ENCODE measurements at regions not wholly inside any gene's neighbourhood (a gene's known extent, or its start where the extent isn't known, plus 50 kb on each side); places are given as distances from the start of the nearest gene placed in this dataset.

GRCh38 chr7:96638669-96639068 lies 71.0 kb downstream of the SEM1 start:
- DNase-seq = no peak

DNA sequence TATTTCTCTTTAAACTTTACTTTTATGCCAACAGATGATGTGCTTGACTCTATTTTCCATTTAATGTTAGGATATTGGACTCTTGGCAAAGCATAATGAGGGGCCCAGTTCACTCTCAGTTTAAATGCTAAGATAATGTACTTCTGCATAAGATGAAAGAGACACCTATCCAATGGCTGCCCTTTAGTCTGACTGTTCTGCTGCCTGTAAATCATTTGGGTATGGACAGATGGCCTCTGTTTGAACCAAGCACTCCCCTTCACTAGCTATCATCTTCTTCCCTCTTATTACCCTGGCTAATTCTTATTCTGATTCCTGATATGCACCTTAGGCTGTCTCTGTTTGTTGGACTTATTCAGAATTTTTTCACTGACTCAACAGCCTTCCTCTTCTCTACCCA lies 72.1 kb downstream of the SEM1 start:
- no peak for DNase-seq

DNA sequence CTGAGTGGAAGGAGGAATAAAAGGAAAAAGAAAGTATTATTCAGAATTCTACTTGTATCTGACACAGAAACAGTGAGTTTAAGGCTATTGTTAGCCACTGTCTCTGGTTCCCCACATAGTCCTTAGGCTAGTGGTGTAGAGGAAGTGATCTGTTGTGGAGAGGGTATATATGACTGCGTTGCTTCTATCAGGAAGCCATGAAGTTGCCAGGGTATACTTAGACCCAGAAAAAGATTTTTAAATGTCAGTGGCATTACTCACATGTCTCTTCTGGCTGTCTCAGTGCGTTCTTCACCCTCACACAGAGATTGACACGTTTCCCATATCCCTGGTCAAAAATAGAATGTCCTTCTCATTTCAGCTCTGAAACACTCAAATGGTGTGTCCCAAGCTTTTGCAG lies 72.7 kb downstream of the SEM1 start:
- DNase-seq = no peak

DNA sequence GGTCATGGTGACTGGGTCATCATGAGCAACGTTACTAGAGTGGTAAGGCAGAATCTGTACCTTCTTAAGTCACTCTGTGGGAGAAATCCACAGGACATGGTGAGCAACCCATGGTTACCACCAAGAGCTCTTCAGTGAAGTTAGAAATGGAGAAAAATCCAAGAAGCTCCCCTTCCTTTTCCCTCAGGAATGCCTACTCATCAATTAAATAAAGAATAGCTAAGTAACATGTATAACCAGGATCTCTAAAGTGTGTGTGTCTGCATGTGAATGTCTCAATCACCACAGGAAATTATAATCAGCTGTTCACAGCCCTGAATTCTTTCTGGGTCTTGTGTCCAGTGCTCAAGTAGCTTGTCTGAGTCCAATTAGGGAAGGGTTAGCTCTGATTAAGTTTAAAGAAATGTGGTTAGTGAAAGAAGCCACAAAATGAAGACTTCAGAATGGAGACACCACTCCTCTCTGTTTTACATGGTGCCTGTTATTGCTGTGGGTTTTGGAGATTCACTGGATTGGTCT lies 73.2 kb downstream of the SEM1 start:
- no peak for DNase-seq

DNA sequence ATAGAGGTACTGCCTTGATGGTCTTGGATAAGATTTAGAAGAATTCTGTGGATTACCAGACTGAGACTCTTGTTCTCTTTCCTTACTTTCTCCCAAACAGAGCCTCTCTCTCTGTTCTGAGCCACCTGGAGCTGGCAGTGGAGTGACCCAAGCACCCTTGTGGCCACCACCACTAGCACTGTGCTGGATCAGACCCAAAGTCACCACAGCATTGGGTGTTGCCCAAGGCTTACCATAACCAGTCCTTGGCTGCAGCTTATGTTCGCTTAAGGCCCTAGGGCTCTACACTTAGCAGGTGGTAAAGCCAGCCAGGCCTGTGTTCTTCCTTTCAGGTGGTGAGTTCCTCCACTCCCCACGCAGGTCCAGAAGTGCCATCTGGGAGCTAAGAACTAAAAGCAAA lies 79.8 kb downstream of the SEM1 start:
- no peak for DNase-seq

DNA sequence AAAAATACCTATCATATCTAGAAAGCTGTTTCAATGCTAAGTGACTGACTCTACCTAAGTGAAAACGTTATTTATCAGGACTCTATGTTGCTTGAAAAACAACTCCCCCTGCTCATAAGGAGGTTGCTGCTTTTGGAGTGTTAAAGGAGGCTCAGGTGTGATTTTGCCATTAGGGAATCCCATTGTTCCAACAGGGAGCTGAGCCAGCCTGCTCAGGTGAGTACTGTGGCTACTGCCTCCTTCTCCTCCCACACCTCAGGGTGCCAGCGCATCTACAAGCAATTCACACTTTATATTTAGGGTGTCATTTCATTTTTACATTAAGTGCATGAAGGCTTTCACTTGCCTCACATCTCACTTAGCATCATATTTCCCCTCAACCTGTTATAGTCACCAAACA lies 84.7 kb downstream of the SEM1 start:
- DNase-seq = no peak

DNA sequence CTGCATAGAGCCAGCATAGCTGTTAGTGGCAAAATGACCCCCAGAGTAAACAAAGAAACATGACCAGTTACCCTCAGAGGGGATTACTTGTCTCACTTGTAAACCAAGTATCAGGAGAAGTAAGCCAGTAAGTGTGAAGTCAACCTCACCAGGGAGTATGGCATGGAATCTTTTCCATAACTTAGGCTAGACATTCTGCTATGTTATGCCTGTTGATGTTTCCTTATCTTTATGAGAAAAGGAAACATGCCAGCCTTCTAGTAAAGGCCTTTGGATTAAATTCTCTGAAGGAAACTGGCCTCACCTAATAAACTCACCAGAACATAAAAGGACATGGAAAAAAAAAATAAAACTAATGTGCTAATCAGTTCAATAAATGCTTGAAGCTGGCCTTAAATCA lies 87.7 kb downstream of the SEM1 start:
- DNase-seq = no peak

- no peak for DNase-seq
Measured at GRCh38 chr7:96614154-96614867, 95.3 kb downstream of the SEM1 start.

DNA sequence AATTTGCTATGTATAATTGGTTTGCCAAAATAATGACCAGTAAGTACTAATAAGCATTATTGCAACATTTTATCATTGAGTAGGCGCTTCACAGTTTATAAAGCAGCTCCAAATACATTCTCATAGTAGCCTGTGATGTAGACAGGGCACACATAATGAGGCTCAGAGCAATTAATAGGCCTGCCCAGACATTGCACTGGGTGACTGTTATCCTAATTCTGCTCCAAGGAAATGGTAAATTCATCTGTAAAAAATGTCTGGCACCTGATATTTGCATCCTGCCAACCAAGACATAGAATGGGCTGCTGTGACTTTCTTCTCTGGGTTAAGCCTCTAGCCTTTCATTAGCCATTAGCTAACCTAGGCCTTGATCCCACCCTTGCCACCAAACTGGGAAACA lies 97.6 kb downstream of the SEM1 start:
- no peak for DNase-seq

DNA sequence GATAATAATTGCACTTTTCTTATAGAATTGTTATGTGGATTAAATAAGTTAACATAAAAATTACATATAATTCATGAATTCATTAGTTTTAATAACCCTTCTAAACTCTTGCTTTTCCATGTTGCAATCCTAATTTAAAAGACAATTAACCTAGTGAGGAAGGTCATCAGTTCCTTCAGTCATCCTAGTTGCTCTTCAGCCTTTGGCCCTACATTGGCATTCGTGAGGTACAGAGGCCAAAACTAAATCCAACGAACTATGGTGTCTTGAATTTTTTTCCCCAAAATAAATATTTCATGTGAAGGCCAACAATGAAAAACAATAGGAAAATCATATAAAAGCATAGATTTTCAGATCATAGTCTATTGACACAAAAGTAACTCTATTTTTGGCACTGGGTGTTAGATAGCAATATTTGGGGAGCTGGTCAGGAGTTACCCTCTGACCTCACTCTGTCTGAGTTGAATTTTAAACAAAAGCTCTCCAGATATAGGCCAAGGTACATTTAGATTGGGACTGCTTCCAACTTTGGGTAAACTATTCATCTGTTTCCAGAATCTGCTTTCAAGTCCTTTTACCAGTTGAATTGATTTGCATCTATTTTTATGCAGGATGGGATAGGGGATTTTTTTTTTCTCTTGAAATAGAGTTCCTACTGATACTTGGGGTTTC lies 104.5 kb downstream of the SEM1 start:
- no peak for DNase-seq

DNA sequence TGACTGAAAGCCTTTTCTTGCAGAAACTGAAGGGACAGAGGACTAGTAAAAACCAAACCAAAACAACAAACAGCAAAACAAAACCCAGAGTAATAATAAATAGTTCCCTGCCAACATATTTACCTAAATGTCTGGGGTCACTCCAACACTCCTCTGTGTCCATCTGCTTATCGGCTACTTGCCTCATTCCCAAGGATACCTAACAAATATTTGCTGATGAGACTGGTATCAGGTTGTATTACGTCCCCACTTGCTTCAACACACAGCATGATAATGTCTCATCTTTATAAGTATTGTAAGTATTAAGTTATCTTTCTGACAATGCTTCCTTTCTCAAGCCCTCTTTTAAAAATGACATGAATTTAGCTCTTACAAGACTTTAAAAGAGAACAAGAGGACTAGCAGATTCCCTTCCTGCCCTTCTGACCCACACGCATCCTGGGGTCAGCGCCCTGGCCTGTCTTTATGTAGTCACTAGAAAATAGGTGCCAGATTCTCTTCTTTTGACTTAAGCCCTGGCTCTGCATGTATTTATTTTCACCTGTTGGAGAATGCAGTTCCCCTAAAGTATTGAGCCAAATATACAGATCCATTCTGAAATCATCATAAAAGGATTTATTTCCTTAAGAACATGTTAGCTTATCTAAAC lies 110.2 kb downstream of the SEM1 start:
- DNase-seq = no peak

GRCh38 chr7:96598421-96598820 lies 111.2 kb downstream of the SEM1 start:
- no peak for DNase-seq

- DNase-seq = peak in 1 of 3 donors; percentile 1
Measured at GRCh38 chr7:96596120-96596826, 113.4 kb downstream of the SEM1 start.

DNA sequence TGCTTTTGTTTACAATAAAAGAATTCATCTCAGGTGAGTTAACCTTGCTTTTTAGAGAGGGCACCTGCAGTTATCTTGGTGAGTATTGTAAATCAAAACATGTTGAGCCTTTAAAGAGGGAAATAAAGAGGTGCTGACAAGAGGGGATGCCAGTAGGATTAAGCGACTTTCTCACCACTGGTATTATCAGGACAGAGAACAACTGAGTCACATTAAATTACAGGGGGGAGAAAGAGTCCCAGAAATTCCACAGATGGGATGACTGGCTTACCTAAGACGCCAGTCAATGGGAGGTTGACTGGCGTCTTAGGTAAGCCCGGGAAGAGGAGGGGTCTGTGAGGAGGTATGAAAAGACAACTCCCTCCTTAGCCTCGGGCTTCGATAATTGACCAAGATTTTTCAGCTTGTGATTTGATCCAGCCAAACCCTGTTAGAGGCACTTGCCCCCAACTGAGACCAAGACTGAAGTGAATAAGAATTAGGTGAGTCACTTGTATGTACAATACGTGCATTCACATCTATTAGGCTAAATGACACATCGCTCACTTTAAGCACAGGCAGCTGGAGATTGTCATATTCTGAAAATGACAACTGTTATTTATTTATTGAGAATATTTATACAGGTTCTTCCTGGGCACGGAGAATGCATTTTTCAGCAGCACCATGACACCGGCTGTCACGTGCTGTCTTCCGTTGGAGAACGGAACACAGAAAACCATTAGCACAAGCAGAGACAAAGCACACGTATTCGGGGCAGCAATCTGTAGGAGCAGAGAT lies 117.6 kb downstream of the SEM1 start:
- DNase-seq = no peak

- DNase-seq = no peak
Measured at GRCh38 chr7:96591159-96591899, 118.3 kb downstream of the SEM1 start.

DNA sequence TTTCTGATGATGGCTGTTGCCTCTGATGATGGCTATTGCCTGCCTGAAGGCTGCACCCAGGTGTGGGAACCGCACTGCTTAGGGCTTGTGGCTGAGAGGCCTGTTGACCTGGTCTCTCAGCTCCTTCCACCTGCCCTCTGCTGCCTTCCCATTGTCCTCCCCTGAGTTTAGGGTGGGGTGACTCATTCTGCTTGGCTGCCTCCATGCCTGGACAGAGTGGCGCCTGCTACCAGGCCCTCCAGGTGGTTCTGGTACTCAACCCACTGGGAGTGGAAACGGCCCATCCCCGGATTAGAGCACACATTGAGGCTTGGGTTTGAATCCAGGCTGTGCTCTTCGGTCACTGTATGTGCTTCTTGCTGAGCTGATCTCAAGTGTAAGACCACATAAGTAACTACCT lies 120.6 kb downstream of the SEM1 start:
- no peak for DNase-seq

- DNase-seq = no peak
Measured at GRCh38 chr7:96579119-96579518, 130.5 kb downstream of the SEM1 start.

DNA sequence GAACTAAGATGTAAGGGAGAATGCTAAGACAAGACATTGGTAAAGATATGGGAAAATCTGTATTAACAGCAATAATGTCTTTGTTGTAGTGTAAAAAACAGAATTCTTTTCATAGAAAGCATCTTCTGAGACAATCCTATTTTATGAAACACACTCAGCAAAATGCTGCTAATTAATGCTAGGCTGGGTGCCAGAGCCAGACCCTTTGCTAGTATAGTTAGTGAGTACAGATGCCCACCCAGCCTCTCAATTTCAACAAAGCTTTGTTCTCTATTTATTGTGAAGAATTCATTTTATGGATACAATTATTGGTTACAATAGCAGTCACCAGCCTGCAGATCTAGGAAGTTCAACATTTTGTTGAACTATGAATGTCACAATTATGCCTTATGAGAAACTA lies 131.0 kb downstream of the SEM1 start:
- no peak for DNase-seq

DNA sequence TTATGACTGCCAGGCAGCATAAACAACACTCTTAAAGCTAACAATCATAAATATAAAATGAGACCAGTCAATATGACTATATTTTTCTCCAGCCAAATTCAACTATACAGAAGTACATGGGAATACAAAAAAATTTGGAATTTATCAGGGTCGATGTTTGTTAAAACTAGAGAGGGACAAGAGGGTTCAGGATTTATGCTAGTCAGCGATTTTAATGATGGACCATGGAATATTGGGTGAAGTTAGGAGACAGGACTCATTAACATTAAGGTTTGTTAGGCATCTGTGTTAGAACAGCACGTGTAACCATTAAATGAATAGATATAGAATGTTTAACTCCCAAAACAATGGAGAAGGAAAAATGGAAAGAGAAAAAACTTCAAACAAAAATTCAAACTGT lies 146.2 kb downstream of the SEM1 start:
- no peak for DNase-seq

- DNase-seq = no peak
Measured at GRCh38 chr7:96562966-96563365, 146.7 kb downstream of the SEM1 start.

DNA sequence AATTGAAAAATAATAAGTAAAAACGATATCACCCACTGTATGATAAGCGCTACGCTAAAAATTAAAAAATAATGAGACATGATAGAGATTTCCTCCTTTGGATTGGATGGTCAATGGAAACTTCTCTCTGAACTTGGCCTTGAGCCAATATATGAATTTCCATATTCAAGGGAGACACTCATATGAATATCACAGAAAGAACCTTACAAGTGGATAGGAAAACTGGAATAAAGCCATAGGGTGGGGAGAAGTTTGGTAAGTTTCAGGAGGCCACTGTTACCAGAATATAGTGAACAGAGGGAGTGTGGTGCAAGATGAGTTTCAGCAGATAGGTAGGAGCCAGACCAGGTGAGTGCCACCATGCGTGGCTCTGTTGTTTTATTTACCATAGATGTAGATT lies 147.2 kb downstream of the SEM1 start:
- DNase-seq = no peak

- no peak for DNase-seq
Measured at GRCh38 chr7:96561892-96562291, 147.8 kb downstream of the SEM1 start.

Measured in suppressor macrophage treated with lipopolysaccharide for 1 hour (primary cell).